ENCODE measurements at regions not wholly inside any gene's neighbourhood (a gene's known extent, or its start where the extent isn't known, plus 50 kb on each side); places are given as distances from the start of the nearest gene placed in this dataset.

- peak; percentile 28; the same call in 1 of the 2 replicates for TF ChIP-seq HBP1 (CRISPR knock-in tag; IDR thresholded peaks at IDR 0.05; ENCODE audit: low read depth)
- TF ChIP-seq HNF1B (CRISPR knock-in tag; IDR thresholded peaks at IDR 0.05): no peak
- peak in 1 of 2 experiments; percentile 3; a peak in 2 of 4 replicates for TF ChIP-seq POLR2A (IDR thresholded peaks at IDR 0.05; ENCODE audit: insufficient read depth in 1 of 2, low read depth in 2 of 2, low read length in 2 of 2)
- TF ChIP-seq PHF21A (CRISPR knock-in tag; IDR thresholded peaks at IDR 0.05): no peak
- no peak for TF ChIP-seq ZNF878 (CRISPR knock-in tag; IDR thresholded peaks at IDR 0.05)
- TF ChIP-seq MXD3 (CRISPR knock-in tag; IDR thresholded peaks at IDR 0.05): no peak
- no peak for TF ChIP-seq HCFC1 (IDR thresholded peaks at IDR 0.05; ENCODE audit: low read depth, low read length)
- TF ChIP-seq IRX3 (CRISPR knock-in tag; IDR thresholded peaks at IDR 0.05; ENCODE audit: borderline replicate concordance, low read depth): 0 out of 2 replicates have a peak, but pooled peaks have one; percentile 2
- TF ChIP-seq SSRP1 (CRISPR knock-in tag; IDR thresholded peaks at IDR 0.05): 0 out of 2 replicates have a peak, but pooled peaks have one; percentile 6
- TF ChIP-seq KDM5A (IDR thresholded peaks at IDR 0.05; ENCODE audit: borderline replicate concordance, low read length): no peak
- no peak; the same call in 1 of the 2 replicates for TF ChIP-seq ZNF83 (CRISPR knock-in tag; IDR thresholded peaks at IDR 0.05; ENCODE audit: borderline replicate concordance)
- TF ChIP-seq DZIP1 (CRISPR knock-in tag; IDR thresholded peaks at IDR 0.05): 0 out of 2 replicates have a peak, but pooled peaks have one; percentile 3
- 0 out of 2 replicates have a peak, but pooled peaks have one; percentile 62 for TF ChIP-seq HOXA9 (CRISPR knock-in tag; IDR thresholded peaks at IDR 0.05; ENCODE audit: borderline replicate concordance)
- TF ChIP-seq IKZF1 (IDR thresholded peaks at IDR 0.05): no peak
- no peak for TF ChIP-seq MLX (CRISPR knock-in tag; IDR thresholded peaks at IDR 0.05)
- no peak for TF ChIP-seq HNRNPH1 (optimal IDR thresholded peaks at IDR 0.05; ENCODE audit: low read depth, low read length)
- TF ChIP-seq POGK (CRISPR knock-in tag; conservative IDR thresholded peaks at IDR 0.05): 0 out of 2 replicates have a peak, but pooled peaks have one; percentile 22
- no peak for TF ChIP-seq CEBPG (CRISPR knock-in tag; IDR thresholded peaks at IDR 0.05)
- no peak for TF ChIP-seq RAD51 (IDR thresholded peaks at IDR 0.05; ENCODE audit: borderline replicate concordance)
- TF ChIP-seq ZNF784 (CRISPR knock-in tag; IDR thresholded peaks at IDR 0.05; ENCODE audit: borderline replicate concordance): 0 out of 2 replicates have a peak, but pooled peaks have one; percentile 13
Observed at GRCh38 chr17:77373299-77374169, 232.8 kb downstream of the SEC14L1 start (continued).

Data from HepG2 (cell line).